K562 (cell line): ENCODE measurements at regions not wholly inside any gene's neighbourhood (a gene's known extent, or its start where the extent isn't known, plus 50 kb on each side); places are given as distances from the start of the nearest gene placed in this dataset.

ENCODE experiments used
- ATAC-seq: fragments of 200-7000 bp; cut with Tn5 transposase; 3 replicates; pipeline ENCODE4 v1.9.1; 2020; ENCODE audit warnings: moderate library complexity
- BruUV-seq: library from RNA; stranded (reverse); fragments of 400-500 nt; replicated peaks from 2 replicates; lab custom pipeline; 2021; lab: Mats Ljungman, UMichigan
- CTCF ChIA-PET: fragments of 300-600 bp; formaldehyde crosslinking; extraction: SDS; loops from one replicate; lab custom pipeline; 2021; ENCODE audit warnings: low intra/inter-chr PET ratio; lab: Yijun Ruan, JAX
- POLR2A ChIA-PET: fragments of 300-600, 350-650 bp; sonication (Branson Sonifier 250); formaldehyde crosslinking; extraction: SDS; loops from one replicate; lab custom pipeline; 2021; ENCODE audit warnings: antibody characterized with exemption, inconsistent platforms; lab: Yijun Ruan, JAX
- DNase-seq, 4 experiments: peaks; one replicate each; pipeline versions ENCODE4 v3.0.0 to v3.0.0-alpha.2; 2011 to 2018; ENCODE audit warnings: low spot score in 3 of 4, mixed read lengths in 3 of 4; ENCODE audit errors: extremely low read depth in 1 of 4
- FAIRE-seq: peaks from 2 replicates; lab custom pipeline; 2011; peaks lifted over from hg19 to GRCh38; lab: Jason Lieb, UNC
- H2AFZ ChIP-seq: 2 replicates; pipeline ENCODE4 v1.6.0; 2011; ENCODE audit warnings: low read depth, low read length, control low read depth, inconsistent platforms
- H3K27ac ChIP-seq: fragments of 200-600 bp; 3 replicates; pipeline ENCODE4 v1.8.0; 2011; ENCODE audit warnings: low read depth, mild to moderate bottlenecking, control low read depth, inconsistent platforms, low read length, moderate library complexity, mixed read lengths; ENCODE audit errors: extremely low read depth
- H3K27me3 ChIP-seq, 2 experiments: fragments of 300-600 bp in 1 of 2; 2 replicates in 1 of 2; 3 replicates in 1 of 2; pipeline versions ENCODE4 v1.6.0 to v1.8.0; 2011; ENCODE audit warnings: inconsistent platforms in 2 of 2, low read length in 2 of 2, mild to moderate bottlenecking in 1 of 2, mixed read lengths in 1 of 2, moderate library complexity in 1 of 2; ENCODE audit not compliant: control insufficient read depth in 2 of 2, insufficient read depth in 2 of 2
- H3K36me3 ChIP-seq: fragments of 300-600 bp; 3 replicates; pipeline ENCODE4 v1.8.0; 2011; ENCODE audit warnings: mild to moderate bottlenecking, low read length, inconsistent platforms; ENCODE audit not compliant: control insufficient read depth, insufficient read depth
- H3K4me1 ChIP-seq, 2 experiments: fragments of 200-600 bp in 1 of 2; replicated peaks in 1 of 2; 2 replicates in 1 of 2; 3 replicates in 1 of 2; pipeline versions ENCODE4 v1.5.1 to v1.8.0; 2011; ENCODE audit warnings: inconsistent platforms in 2 of 2, low read length in 2 of 2, mild to moderate bottlenecking in 1 of 2, mixed read lengths in 1 of 2, moderate library complexity in 1 of 2; ENCODE audit not compliant: control insufficient read depth in 2 of 2, insufficient read depth in 2 of 2
- H3K4me2 ChIP-seq: 2 replicates; pipeline ENCODE4 v1.6.1; 2011; ENCODE audit warnings: low read length, control low read depth, inconsistent platforms, mixed read lengths; ENCODE audit not compliant: insufficient read depth
- H3K4me3 ChIP-seq: fragments of 200-600 bp; sonication (generic), shearing (Covaris generic); 2 replicates; pipeline ENCODE4 v1.5.1; 2016; ENCODE audit warnings: control low read depth, inconsistent platforms
- H3K79me2 ChIP-seq: fragments of 200-600 bp; 3 replicates; pipeline ENCODE4 v1.8.0; 2011; ENCODE audit warnings: low read length, inconsistent platforms; ENCODE audit not compliant: control insufficient read depth, insufficient read depth
- H3K9ac ChIP-seq, 2 experiments: 2 replicates each; pipeline versions ENCODE4 v1.6.0 to v1.6.1; 2011; ENCODE audit warnings: low read depth in 2 of 2, low read length in 2 of 2, control low read depth in 1 of 2, inconsistent platforms in 1 of 2, mild to moderate bottlenecking in 1 of 2, mixed read lengths in 1 of 2; ENCODE audit not compliant: insufficient read depth in 1 of 2
- H3K9me1 ChIP-seq: one replicate; pipeline ENCODE4 v1.6.0; 2011; ENCODE audit warnings: inconsistent platforms, mild to moderate bottlenecking, low read length, moderate library complexity; ENCODE audit not compliant: control insufficient read depth, insufficient read depth
- H3K9me3 ChIP-seq: replicated peaks from 2 replicates; pipeline ENCODE4 v1.5.1; 2011; ENCODE audit warnings: low read depth, low read length, inconsistent platforms; ENCODE audit not compliant: control insufficient read depth, insufficient read depth
- H4K20me1 ChIP-seq: replicated peaks from 2 replicates; pipeline ENCODE4 v1.6.1; 2011; ENCODE audit warnings: low read length, inconsistent platforms, mixed read lengths; ENCODE audit not compliant: control insufficient read depth, insufficient read depth
- AFF4 ChIP-seq: sonication (generic); formaldehyde crosslinking; IDR thresholded peaks from 2 replicates; pipeline ENCODE4 v1.8.0; 2023; ENCODE audit warnings: mild to moderate bottlenecking, missing genetic modification reagents
- ATF6 ChIP-seq: sonication (generic); formaldehyde crosslinking; IDR thresholded peaks from 2 replicates; pipeline ENCODE4 v1.4.0; 2020; ENCODE audit warnings: mild to moderate bottlenecking, missing genetic modification reagents
- BMI1 ChIP-seq: fragments of 150-350 bp; IDR thresholded peaks from 2 replicates; pipeline ENCODE4 v1.6.1; 2014; ENCODE audit warnings: low read length
- BRD4 ChIP-seq: fragments of 200-600 bp; sonication (generic); IDR thresholded peaks from 2 replicates; pipeline ENCODE4 v1.6.1; 2017; ENCODE audit warnings: inconsistent platforms
- CEBPG ChIP-seq, 3 experiments: fragments of 200-800 bp in 1 of 3; sonication (Bioruptor generic) in 1 of 3; sonication (generic) in 1 of 3; formaldehyde crosslinking in 1 of 3; IDR thresholded peaks in 2 of 3; conservative IDR thresholded peaks in 1 of 3; 2 replicates each; pipeline versions ENCODE4 v1.6.1 to v1.8.0; 2016 to 2022; ENCODE audit warnings: missing compliant biosample characterization in 2 of 3, missing genetic modification characterization in 2 of 3, mild to moderate bottlenecking in 1 of 3, missing genetic modification reagents in 1 of 3
- CTCFL ChIP-seq: IDR thresholded peaks from 2 replicates; pipeline ENCODE4 v1.6.1; 2011; ENCODE audit warnings: borderline replicate concordance, low read depth, mild to moderate bottlenecking, moderate library complexity, low read length; ENCODE audit not compliant: insufficient read depth, poor library complexity, severe bottlenecking
- ESRRA ChIP-seq: fragments of 450-650 bp; IDR thresholded peaks from 2 replicates; pipeline ENCODE4 v1.6.1; 2014; ENCODE audit warnings: low read depth, mild to moderate bottlenecking, moderate library complexity, borderline replicate concordance
- KDM1A ChIP-seq, 2 experiments: fragments of 450-650 bp; IDR thresholded peaks; 2 replicates each; pipeline ENCODE4 v1.6.1; 2016; ENCODE audit warnings: mild to moderate bottlenecking in 2 of 2
- RNF2 ChIP-seq: sonication (generic); IDR thresholded peaks from 2 replicates; pipeline ENCODE4 v1.6.1; 2016
- THRA ChIP-seq: fragments of 450-650 bp; IDR thresholded peaks from 2 replicates; pipeline ENCODE4 v1.6.1; 2017; ENCODE audit warnings: mild to moderate bottlenecking, moderate library complexity
- ZNF316 ChIP-seq: fragments of 450-650 bp; IDR thresholded peaks from 2 replicates; pipeline ENCODE4 v1.6.1; 2016
- ZNF655 ChIP-seq: fragments of 250-450 bp; sonication (Bioruptor Pico); IDR thresholded peaks from 2 replicates; pipeline ENCODE4 v1.5.0; 2021
- ZNF764 ChIP-seq: fragments of 250-450 bp; sonication (Bioruptor Pico); IDR thresholded peaks from 2 replicates; pipeline ENCODE4 v1.4.0; 2020; ENCODE audit warnings: low read depth, mild to moderate bottlenecking, moderate library complexity
- WGBS: fragments of 100-300 bp; shearing (Covaris generic); methylation state at CpG from one replicate; pipeline ENCODE4 v1.1.6; 2016; ENCODE audit warnings: low coverage, mixed read lengths; ENCODE audit not compliant: insufficient coverage; ENCODE audit errors: missing lambda C conversion rate; 5-methylcytosine and 5-hydroxymethylcytosine counted together
- in situ Hi-C: fragments of 300-500 bp; cut with MboI; formaldehyde crosslinking; loops from 4 replicates; pipeline ENCODE4 v1.15.0; 2018; ENCODE audit warnings: inconsistent platforms, mixed read lengths
- intact Hi-C: fragments of 100-400 bp; cut with micrococcal nuclease; formaldehyde crosslinking; loops from 2 replicates; pipeline ENCODE4 v1.14.2; 2022

GRCh38 chr5:161235569-161235968, 311.0 kb downstream of the GABRB2 start:
- Histone ChIP-seq H3K27ac (no peak overlapping the region), H3K9me3 (peaks cover 1% of the 10 kb centered on the region; the same call in 1 of the 2 replicates), H4K20me1 (no peaks in the 10 kb centered on the region), H3K9ac (no peak overlapping the region), H3K4me2 (no peak overlapping the region), H3K36me3 (no peaks in the 10 kb centered on the region), H3K27me3 (no peaks in the 10 kb centered on the region), H3K79me2 (no peaks in the 10 kb centered on the region), H3K9me1 (no peaks in the 10 kb centered on the region), H2AFZ (no peak overlapping the region), H3K4me1 (no peaks in the 10 kb centered on the region), H3K4me3 (no peak overlapping the region)
- FAIRE-seq = no peak
- DNase-seq = no peak
- in situ Hi-C loops = no loop called here
- ChIA-PET POLR2A (no interaction called here), CTCF (no interaction called here)
- no TSS peak for BruUV-seq
- no peak for ATAC-seq
- intact Hi-C loops = no loop called here
- 0% methylated on average over 1 of the region's 1 CpG for WGBS
- no peak for TF ChIP-seq BRD4
- no peak for TF ChIP-seq THRA
- TF ChIP-seq ZNF655 (CRISPR knock-in tag) = no peak
- TF ChIP-seq CEBPG (CRISPR knock-in tag; IDR thresholded peaks at IDR 0.05) = no peak
- no peak for TF ChIP-seq CEBPG (tag; conservative IDR thresholded peaks at IDR 0.05 in 1 of 2, IDR thresholded peaks at IDR 0.05 in 1 of 2)
- no peak for TF ChIP-seq BMI1
- TF ChIP-seq KDM1A (IDR thresholded peaks at IDR 0.05) = no peak
- TF ChIP-seq AFF4 (CRISPR knock-in tag) = no peak
- TF ChIP-seq CTCFL = no peak
- TF ChIP-seq ZNF316 = no peak
- TF ChIP-seq ESRRA = no peak
- TF ChIP-seq ZNF764 (CRISPR knock-in tag) = no peak
- no peak for TF ChIP-seq RNF2
- no peak for TF ChIP-seq ATF6 (CRISPR knock-in tag)
